Testis (tissue), 2 donors: ENCODE measurements at regions not wholly inside any gene's neighbourhood (a gene's known extent, or its start where the extent isn't known, plus 50 kb on each side); places are given as distances from the start of the nearest gene placed in this dataset.

ENCODE experiments used
- DNase-seq: peaks from one replicate; pipeline ENCODE4 v3.0.0-alpha.2; 2019
- H3K27ac ChIP-seq, 2 donors: fragments of 200-600 bp; sonication (generic); one replicate each; pipeline ENCODE4 v1.5.1; 2019
- H3K27me3 ChIP-seq: fragments of 200-600 bp; sonication (generic); one replicate; pipeline ENCODE4 v1.5.1; 2019
- H3K36me3 ChIP-seq: fragments of 200-600 bp; sonication (generic); one replicate; pipeline ENCODE4 v1.5.1; 2017; ENCODE audit warnings: low read depth; ENCODE audit errors: missing control alignments
- H3K4me1 ChIP-seq: fragments of 200-600 bp; sonication (generic); one replicate; pipeline ENCODE4 v1.5.1; 2019
- H3K4me3 ChIP-seq, 2 donors: fragments of 200-600 bp; sonication (generic); one replicate each; pipeline ENCODE4 v1.5.1; 2017 to 2019
- H3K9me3 ChIP-seq: fragments of 200-600 bp; sonication (generic); one replicate; pipeline ENCODE4 v1.5.1; 2017
- POLR2A ChIP-seq: fragments of 450-650 bp; IDR thresholded peaks from one replicate; pipeline ENCODE4 v1.6.1; 2017; ENCODE audit warnings: antibody characterized with exemption, mild to moderate bottlenecking, moderate library complexity
- WGBS, 2 donors: methylation state at CpG; one replicate each; pipeline ENCODE4 v1.1.5; 2018; 5-methylcytosine and 5-hydroxymethylcytosine counted together
- intact Hi-C: fragments of 100-400 bp; cut with DNase I; formaldehyde crosslinking; loops from one replicate; pipeline ENCODE4 v1.15.1; 2023; ENCODE audit warnings: low total_unique reads
- TF ChIP-seq, protein P1 (sequence below), 3 experiments: fragments of 450-650 bp in 2 of 3; fragments of 200-600 bp in 1 of 3; sonication (generic) in 1 of 3; IDR thresholded peaks; one replicate each; pipeline ENCODE4 v1.5.1; 2016 to 2019; ENCODE audit warnings: antibody characterized with exemption in 3 of 3, mild to moderate bottlenecking in 2 of 3, moderate library complexity in 1 of 3

DNA sequence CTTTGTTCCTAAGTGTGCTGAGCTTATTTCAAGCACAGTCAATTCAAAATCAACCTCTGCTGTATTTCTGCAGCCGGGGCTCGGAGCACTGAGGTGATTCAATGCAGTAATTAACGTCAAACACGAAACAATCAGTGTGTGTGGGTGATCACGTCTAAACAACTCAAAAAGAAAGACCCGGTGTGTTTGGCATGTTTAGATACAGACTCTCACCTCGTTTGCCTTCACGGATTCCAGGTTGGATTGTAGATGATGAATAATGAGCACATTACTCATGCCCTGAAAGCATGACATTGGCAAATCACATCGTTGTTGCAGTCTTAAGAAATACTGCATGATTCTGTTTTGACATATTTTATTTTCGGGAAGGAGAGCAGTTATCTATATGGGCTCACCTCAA, 231.0 kb downstream of the QKI start:
- 75 to 79% methylated on average over 10 of the region's 10 CpGs for WGBS, 2 donors
- intact Hi-C loops, result no loop called here
- Histone ChIP-seq H3K4me3 (no peak overlapping the region), H3K27me3 (no peaks in the 10 kb centered on the region), H3K36me3 (no peaks in the 10 kb centered on the region), H3K9me3 (no peaks in the 10 kb centered on the region), H3K4me1 (peaks cover 10% of the 10 kb centered on the region), H3K27ac (no peak overlapping the region)
- no peak for TF ChIP-seq POLR2A
- TF ChIP-seq, protein P1, sequence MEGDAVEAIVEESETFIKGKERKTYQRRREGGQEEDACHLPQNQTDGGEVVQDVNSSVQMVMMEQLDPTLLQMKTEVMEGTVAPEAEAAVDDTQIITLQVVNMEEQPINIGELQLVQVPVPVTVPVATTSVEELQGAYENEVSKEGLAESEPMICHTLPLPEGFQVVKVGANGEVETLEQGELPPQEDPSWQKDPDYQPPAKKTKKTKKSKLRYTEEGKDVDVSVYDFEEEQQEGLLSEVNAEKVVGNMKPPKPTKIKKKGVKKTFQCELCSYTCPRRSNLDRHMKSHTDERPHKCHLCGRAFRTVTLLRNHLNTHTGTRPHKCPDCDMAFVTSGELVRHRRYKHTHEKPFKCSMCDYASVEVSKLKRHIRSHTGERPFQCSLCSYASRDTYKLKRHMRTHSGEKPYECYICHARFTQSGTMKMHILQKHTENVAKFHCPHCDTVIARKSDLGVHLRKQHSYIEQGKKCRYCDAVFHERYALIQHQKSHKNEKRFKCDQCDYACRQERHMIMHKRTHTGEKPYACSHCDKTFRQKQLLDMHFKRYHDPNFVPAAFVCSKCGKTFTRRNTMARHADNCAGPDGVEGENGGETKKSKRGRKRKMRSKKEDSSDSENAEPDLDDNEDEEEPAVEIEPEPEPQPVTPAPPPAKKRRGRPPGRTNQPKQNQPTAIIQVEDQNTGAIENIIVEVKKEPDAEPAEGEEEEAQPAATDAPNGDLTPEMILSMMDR (IDR thresholded peaks at IDR 0.05), result no peak
- DNase-seq, result no peak

DNA sequence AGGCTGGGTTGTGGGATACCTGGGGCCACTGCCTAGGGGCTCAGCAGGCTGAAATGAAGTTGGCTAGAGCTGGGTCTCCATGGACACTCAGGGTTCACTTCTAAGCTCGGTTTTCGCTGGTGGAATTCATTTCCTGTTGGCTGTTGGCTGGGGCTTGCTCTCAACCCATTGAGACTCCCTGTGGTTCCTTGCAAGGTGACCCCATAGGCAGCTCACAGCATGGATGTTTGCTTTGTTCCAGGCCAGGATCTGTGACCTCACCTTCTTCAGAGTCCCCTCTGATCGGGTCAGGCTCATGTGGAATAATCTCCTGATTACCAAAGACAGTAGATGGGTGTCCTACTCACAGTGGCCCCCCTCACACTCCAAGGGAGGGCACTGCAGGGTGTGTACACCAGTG, 229.3 kb downstream of the QKI start:
- intact Hi-C loops, result no loop called here
- no peaks in the 10 kb centered on the region for H3K9me3 ChIP-seq
- no peak overlapping the region for H3K4me3 ChIP-seq
- H3K27ac ChIP-seq, result no peak overlapping the region
- TF ChIP-seq, protein P1 (IDR thresholded peaks at IDR 0.05), result no peak
- TF ChIP-seq POLR2A, result no peak
- no peak for DNase-seq
- peaks cover 10% of the 10 kb centered on the region for H3K4me1 ChIP-seq
- no peaks in the 10 kb centered on the region for H3K36me3 ChIP-seq
- WGBS, 2 donors, result 36 to 82% methylated on average over 3 of the region's 3 CpGs
- H3K27me3 ChIP-seq, result no peaks in the 10 kb centered on the region

GRCh38 chr6:163641706-163642105, 227.2 kb downstream of the QKI start:
- H3K27ac ChIP-seq, result peak overlapping the region in 1 of 2 donors; percentile 55
- no peaks in the 10 kb centered on the region for H3K27me3 ChIP-seq
- H3K9me3 ChIP-seq, result no peaks in the 10 kb centered on the region
- H3K4me1 ChIP-seq, result peaks cover 6% of the 10 kb centered on the region
- no peak for DNase-seq
- TF ChIP-seq, protein P1 (IDR thresholded peaks at IDR 0.05), result no peak
- no peak for TF ChIP-seq POLR2A
- no peak overlapping the region for H3K4me3 ChIP-seq
- H3K36me3 ChIP-seq, result no peaks in the 10 kb centered on the region
- WGBS, 2 donors, result 34 to 48% methylated on average over 8 to 13 of the region's 13 CpGs
- intact Hi-C loops, result no loop called here

- H3K27me3 ChIP-seq, result no peaks in the 10 kb centered on the region
- peaks cover 6% of the 10 kb centered on the region for H3K4me1 ChIP-seq
- WGBS, 2 donors, result 64 to 77% methylated on average over 16 to 21 of the region's 21 CpGs
- peak; percentile 41 for DNase-seq
- no peak for TF ChIP-seq POLR2A
- TF ChIP-seq, protein P1 (IDR thresholded peaks at IDR 0.05), result no peak
- H3K36me3 ChIP-seq, result no peaks in the 10 kb centered on the region
- H3K27ac ChIP-seq, result no peak overlapping the region
- H3K9me3 ChIP-seq, result no peaks in the 10 kb centered on the region
- H3K4me3 ChIP-seq, result no peak overlapping the region
- intact Hi-C loops, result no loop called here
These were observed 226.1 kb downstream of the QKI start for GRCh38 chr6:163640641-163641040.

DNA sequence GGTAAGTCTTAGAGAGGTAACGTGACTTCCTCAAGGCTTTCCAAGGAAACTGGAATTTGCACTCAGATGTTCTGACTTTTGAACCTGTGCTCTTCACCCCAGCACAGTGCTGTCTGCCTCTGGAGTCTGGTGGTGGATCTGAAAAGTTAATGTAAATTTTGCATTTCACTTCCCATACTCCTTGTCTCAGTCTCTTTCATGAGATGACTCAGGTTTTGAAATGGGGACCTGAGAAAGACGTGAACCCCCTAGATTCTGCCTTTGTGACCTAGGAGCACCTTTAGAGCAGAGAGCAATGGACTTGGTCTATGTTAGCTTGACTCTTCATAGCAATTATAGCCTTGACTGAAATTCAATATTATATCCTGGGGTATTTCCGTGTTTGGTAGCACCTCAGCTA, 223.0 kb downstream of the QKI start:
- Histone ChIP-seq H3K36me3 (no peaks in the 10 kb centered on the region), H3K4me3 (no peak overlapping the region), H3K4me1 (peaks cover 6% of the 10 kb centered on the region), H3K27ac (no peak overlapping the region), H3K27me3 (no peaks in the 10 kb centered on the region), H3K9me3 (no peaks in the 10 kb centered on the region)
- 65 to 67% methylated on average over 3 of the region's 3 CpGs for WGBS, 2 donors
- intact Hi-C loops, result no loop called here
- TF ChIP-seq POLR2A, result no peak
- TF ChIP-seq, protein P1 (IDR thresholded peaks at IDR 0.05), result no peak
- no peak for DNase-seq
